ENCODE measurements at regions not wholly inside any gene's neighbourhood (a gene's known extent, or its start where the extent isn't known, plus 50 kb on each side); places are given as distances from the start of the nearest gene placed in this dataset.

GRCh38 chr2:176758426-176758825 is 454.2 kb upstream of the HNRNPA3 start:
- TF ChIP-seq CTCF (conservative IDR thresholded peaks at IDR 0.05; ENCODE audit: low read depth, low read length): no peak
- TF ChIP-seq EZH2phosphoT487 (IDR thresholded peaks at IDR 0.05; ENCODE audit: borderline replicate concordance, low read length): no peak
- TF ChIP-seq EZH2 (IDR thresholded peaks at IDR 0.05; ENCODE audit: low read length, unreplicated experiment): no peak
